ENCODE measurements at regions not wholly inside any gene's neighbourhood (a gene's known extent, or its start where the extent isn't known, plus 50 kb on each side); places are given as distances from the start of the nearest gene placed in this dataset.
A peak's percentile ranks its signal among the peaks of the same experiment; 100 is the strongest.

- no peak for DNase-seq (ENCODE audit: low read depth)
These were observed 65.8 kb downstream of the ISL1 start for GRCh38 chr5:51449026-51449425.

DNA sequence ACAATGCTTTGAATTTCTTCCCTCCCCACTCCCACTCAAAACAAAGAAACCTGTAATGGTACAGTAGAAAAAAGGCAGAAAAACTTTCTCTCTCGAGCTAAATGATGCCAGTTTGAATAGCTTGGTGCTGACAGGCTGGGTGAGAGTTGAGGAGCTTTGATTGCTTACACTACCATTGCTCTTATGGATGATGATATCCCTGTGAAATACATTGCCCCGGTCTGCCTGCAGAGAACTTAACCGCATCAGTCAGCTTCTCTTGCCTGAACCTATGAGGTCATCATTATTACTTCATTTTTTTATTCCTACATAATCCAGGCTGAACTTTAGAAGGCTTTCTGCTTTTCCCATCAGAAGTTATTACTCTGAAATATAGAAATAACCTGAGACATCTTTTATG, 69.3 kb downstream of the ISL1 start:
- DNase-seq (ENCODE audit: low read depth): no peak

- DNase-seq (ENCODE audit: low read depth): peak; percentile 2
These were observed 81.9 kb downstream of the ISL1 start for GRCh38 chr5:51465165-51465564.

DNA sequence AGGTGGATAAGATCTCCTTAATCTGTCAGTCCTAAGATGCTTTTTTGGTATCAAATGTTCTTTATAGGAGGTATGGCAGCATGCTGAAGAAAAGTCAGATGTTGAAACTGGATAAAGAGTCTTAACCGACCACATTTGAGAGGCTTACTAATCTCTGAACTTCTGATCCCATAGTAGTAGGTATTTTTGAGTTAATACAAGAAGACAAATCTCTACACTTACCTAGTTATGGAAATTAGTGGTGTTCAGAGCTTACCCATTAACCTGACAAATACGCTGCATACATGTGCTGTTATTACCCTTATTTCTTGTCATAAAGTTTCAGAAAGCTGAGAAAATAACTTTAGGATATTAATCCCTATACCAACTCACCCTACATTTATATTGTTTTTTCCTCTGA, 83.0 kb downstream of the ISL1 start:
- DNase-seq (ENCODE audit: low read depth): no peak

DNA sequence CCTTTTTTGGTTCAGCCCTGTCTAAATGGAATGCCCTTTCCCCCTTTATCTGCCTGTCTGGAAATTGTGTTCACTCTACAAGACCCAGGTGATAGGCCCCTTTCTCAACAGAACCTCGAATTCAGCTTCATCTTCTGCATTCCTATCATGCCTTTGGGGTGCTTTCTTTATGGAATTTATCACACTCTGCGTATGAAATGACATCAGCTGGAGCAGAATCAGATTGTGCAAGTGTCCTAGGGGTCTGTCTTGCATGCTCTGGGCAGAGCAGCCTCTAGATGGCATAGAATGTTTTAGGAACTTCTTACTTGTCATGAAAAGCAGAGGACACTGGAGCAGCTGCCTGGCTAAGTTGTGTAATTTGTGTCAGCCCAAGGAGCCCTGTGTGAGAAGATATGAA, 84.9 kb downstream of the ISL1 start:
- peak; percentile 2 for DNase-seq (ENCODE audit: low read depth)

- no peak for DNase-seq (ENCODE audit: low read depth)
These were observed 88.4 kb downstream of the ISL1 start for GRCh38 chr5:51471630-51472029.

GRCh38 chr5:51472472-51472871, 89.2 kb downstream of the ISL1 start:
- DNase-seq (ENCODE audit: low read depth): no peak

DNA sequence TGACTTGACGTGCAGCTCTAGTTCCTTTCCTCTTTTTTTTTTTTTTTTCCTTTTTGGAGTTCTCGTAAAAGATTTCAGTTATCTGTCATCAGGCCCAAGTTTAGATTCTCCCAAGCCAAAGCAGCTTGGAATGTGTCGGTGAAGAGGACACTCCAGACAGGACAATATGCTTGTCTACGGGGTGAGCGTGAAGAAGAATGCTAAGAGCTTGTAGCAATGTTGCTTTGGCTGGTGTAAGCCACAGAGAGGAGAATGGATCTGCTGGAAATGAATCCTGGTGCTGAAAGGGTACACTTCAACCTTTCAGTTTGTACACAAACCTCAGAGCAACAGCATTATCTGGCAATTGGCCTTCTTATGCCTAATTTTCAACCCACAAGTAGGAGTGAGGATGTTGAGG, 92.4 kb downstream of the ISL1 start:
- no peak for DNase-seq (ENCODE audit: low read depth)

DNA sequence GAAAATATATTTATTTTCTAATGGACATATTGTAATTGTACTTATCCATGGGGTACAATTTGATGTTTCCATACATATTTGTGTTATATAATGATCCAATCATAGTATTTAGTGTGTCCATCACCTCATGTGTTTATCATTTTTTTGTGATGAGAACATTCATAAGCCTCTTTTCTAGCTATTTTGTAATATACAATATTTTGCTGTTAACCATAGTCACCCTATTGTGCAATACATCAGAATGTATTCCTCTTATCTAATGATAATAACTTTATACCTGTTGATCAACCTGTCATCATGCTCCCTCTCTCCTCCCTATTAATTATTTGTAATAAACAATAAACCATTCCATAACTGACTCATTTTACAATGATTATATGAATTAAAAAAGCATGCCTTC, 93.2 kb downstream of the ISL1 start:
- DNase-seq (ENCODE audit: low read depth): no peak

DNA sequence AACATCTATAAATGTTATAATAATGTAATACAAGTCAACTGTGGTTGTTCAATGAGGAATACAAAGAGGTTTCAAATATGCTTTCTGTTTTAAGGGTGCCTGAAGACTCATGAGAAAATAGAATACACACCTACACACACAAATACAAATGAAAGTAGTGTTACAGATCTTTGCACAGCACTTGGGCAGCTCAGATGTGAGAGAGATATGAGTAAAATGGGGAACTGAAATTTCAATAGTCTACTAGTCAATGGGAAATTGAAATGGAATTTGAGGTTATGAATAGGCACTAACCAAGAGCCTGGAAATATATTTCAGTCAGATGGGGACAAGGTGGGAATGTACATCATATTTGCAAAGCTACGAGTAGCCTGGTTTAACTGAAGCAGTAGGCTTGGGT, 96.6 kb downstream of the ISL1 start:
- DNase-seq (ENCODE audit: low read depth): no peak

- no peak for DNase-seq (ENCODE audit: low read depth)
These were observed 101.1 kb downstream of the ISL1 start for GRCh38 chr5:51484326-51484725.

GRCh38 chr5:51486158-51486557, 102.9 kb downstream of the ISL1 start:
- DNase-seq (ENCODE audit: low read depth): no peak

- no peak for DNase-seq (ENCODE audit: low read depth)
These were observed 104.7 kb downstream of the ISL1 start for GRCh38 chr5:51487952-51488351.

GRCh38 chr5:51488803-51489642, 105.8 kb downstream of the ISL1 start:
- no peak for DNase-seq (ENCODE audit: low read depth)

DNA sequence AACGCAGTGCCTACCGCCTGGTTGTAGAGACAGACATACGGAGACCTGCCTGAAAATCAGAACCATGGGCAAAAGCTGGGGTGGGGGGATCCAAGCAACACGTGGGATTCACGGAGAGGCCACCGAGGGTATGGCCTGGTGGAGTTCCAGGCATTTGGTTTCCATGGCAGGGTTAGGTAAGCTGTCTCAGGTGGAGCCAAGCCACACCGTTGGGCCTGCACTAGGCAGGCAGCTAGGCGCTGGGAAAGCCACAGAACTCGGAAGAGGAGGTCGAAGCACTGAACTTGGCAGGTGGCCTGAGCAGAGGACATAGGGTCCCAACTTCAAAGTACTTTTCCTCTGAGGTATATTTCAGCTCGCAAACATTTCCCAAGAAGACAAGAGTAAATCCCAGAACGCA, 111.6 kb downstream of the ISL1 start:
- DNase-seq (ENCODE audit: low read depth): no peak

- DNase-seq (ENCODE audit: low read depth): peak; percentile 75
These were observed 112.4 kb downstream of the ISL1 start for GRCh38 chr5:51495672-51496071.

DNA sequence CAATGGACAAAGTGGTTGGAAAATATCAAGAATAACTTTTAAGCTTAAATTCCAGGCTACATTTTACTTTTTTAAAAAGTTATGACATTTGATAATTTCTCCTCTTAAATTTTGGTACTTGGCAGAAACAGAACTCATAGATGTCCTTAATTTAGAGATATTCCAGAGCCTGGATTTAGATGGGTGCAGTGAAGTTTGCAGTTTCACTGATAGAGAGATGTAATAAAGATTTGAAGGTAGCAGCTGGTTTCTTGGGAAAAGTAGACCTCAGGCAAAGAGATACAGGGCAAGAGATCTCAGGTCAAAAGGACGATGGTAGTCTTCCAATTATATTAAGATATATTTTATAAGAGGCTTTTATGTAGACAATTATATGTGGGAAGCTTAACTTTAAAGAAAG, 134.6 kb downstream of the ISL1 start:
- no peak for DNase-seq (ENCODE audit: low read depth)

GRCh38 chr5:51518607-51519006, 135.4 kb downstream of the ISL1 start:
- DNase-seq (ENCODE audit: low read depth): no peak

- no peak for DNase-seq (ENCODE audit: low read depth)
These were observed 138.3 kb downstream of the ISL1 start for GRCh38 chr5:51521583-51521982.

DNA sequence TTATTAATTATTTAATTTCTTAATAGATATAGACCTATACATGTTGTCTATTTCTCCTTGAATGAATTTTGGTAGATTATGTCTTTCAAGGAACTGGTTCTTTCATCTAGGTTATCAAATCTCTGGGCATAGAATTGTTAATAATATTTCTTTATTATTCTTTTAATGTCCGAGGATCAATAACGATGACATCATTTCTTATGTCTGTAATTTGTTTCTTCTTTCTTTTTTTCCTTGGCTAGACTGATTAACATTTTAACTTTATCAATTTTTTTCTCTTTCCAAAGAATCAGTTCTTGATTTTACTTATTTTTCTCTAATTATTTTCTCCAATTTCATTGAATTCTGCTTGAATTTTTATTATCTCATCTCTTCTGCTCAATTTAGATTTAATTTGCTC, 156.0 kb downstream of the ISL1 start:
- DNase-seq (ENCODE audit: low read depth): no peak

DNA sequence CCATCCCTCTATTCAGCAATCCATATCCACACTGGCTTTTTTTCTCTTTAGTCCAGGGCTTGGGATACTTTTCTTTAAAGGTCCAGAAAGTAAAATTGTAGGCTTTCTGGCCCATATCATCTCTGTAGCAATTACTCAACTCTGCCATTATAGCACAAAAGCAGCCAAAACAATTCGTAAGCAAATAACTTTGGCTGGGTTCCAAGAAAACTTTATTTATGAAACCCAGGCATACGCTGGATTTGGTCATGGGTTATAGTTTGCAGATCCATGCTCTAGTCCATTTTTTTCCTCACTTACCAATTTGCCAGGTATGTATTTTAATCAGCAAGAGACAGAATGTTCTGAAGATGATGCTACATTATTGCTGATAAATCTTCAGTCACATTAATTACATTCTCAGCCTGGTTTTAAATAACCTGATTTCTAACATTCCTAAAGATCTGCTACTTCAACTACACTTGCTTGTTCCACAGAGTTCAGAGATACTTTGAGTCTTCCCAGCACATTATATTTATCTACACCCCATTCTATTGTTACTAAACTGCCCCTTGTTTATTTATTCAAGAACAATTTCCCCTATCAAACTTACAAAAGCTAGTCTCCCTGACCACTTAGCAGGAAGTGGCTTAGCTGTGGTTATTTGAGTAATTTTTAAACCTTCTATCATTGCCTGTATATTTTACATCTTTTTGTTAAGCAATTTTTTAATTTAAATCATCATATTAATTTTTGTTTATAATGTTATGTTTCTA, 161.0 kb downstream of the ISL1 start:
- DNase-seq (ENCODE audit: low read depth): no peak

GRCh38 chr5:51556833-51557232, 173.6 kb downstream of the ISL1 start:
- DNase-seq (ENCODE audit: low read depth): no peak

DNA sequence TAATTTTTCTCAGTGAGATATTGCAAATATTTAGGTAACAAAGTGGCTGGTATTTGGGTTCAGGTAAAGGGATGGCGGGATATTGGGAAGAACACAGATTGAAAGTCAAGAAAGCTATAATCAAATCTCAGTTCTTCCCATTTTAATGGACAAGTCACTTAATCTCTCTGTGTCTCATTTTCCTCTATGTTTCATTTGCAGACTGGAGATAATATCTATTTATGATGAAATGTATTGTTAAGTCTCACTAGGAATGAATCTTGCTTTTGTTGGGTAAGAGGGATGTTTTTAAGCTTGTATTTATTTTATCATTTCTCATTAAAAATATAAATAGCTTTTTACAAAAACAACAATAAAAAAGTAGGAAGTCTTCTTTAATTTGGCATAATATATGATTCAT, 175.4 kb downstream of the ISL1 start:
- no peak for DNase-seq (ENCODE audit: low read depth)
